ENCODE measurements at regions not wholly inside any gene's neighbourhood (a gene's known extent, or its start where the extent isn't known, plus 50 kb on each side); places are given as distances from the start of the nearest gene placed in this dataset.

GRCh38 chr4:133714211-133714610 is 487.4 kb downstream of the PABPC4L start:
- no peak for TF ChIP-seq CTCF (IDR thresholded peaks at IDR 0.05; ENCODE audit: insufficient read depth, low read depth, low read length)
- no peak for TF ChIP-seq EZH2 (IDR thresholded peaks at IDR 0.05; ENCODE audit: insufficient read depth, low read length)
